GM12874 (cell line): ENCODE measurements at regions not wholly inside any gene's neighbourhood (a gene's known extent, or its start where the extent isn't known, plus 50 kb on each side); places are given as distances from the start of the nearest gene placed in this dataset.
A peak's percentile ranks its signal among the peaks of the same experiment; 100 is the strongest.

Experiments used
- CTCF ChIP-seq: IDR thresholded peaks from 2 replicates; pipeline ENCODE4 v1.5.1; 2011; ENCODE audit warnings: low read depth, mild to moderate bottlenecking, control low read depth, low read length, moderate library complexity; ENCODE audit not compliant: insufficient read depth

GRCh38 chr2:15745350-15745749, 153.7 kb downstream of the DDX1 start:
- TF ChIP-seq CTCF: no peak

- TF ChIP-seq CTCF: no peak
Observed at GRCh38 chr2:15745907-15746702, 154.4 kb downstream of the DDX1 start.

GRCh38 chr2:15746703-15747550, 155.3 kb downstream of the DDX1 start:
- no peak for TF ChIP-seq CTCF

DNA sequence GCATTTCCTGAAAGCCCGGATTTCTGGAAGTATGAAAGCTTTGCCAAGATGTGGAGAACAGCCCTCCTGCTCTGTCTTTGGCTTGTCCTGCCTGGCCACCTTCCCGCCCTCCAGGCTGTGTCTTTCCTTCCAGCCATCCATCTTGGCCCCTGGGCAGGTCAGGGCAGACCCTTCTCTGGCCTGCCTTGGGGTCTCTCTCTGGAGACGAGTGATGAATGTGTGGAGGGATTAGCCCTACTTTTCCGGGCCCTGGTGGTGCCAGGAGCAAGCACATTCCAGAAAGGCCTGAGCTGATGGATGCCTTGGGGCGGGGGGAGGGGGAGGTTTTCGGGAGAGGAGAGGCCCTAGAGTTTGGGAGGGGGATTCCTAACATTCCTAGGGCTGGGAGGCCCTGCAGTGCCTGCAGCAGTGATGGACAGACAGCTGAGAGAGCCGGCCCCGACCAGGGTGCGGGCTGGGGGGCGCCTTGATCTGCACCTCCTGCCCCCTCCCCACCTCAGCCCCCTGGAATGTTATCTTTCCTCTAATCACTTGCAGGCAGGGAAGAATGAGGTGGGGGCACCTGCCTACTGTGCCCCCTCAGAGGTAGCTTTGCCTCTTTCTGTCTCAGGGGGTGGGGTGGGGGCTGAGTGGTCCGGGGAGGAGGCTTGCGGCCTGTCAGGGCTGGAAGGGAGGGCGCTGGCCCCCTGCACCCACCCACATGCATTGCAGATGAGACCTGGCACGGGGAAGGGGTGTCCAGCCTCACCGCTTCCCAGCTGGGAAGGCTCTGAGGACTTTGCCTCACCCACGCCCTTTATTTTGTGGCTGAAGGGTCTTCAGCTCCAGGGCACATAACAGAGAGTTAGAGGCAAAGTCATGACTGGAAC, 156.2 kb downstream of the DDX1 start:
- no peak for TF ChIP-seq CTCF

DNA sequence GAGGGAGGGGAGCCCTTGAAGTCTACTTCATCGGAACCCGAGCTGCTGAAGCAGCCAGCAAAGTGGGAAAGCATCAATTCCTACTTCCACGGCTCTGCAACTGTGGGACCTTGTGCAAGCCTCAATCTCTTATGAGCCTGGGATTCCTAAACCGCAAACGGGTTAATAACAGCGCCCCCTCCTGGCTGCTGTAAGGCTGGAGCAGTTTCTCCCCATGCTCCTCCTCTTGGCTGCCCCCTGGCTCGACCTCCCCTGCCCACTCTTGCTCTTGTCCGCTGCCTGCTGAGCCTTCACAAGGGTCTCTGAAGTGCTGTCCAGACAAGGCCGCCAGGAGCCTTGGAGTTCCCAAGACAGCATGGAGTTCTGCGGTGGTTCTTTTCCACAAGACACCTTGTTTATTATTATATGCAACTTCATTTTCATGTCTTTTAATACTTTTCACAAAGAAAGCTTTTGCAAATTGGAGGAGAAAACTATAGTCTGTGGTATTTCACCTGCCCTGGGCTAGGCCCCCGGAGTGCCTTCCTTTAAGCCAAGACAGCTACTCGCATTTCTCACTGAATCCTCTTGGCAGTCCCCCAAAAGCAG, 157.2 kb downstream of the DDX1 start:
- TF ChIP-seq CTCF: peak; percentile 66

DNA sequence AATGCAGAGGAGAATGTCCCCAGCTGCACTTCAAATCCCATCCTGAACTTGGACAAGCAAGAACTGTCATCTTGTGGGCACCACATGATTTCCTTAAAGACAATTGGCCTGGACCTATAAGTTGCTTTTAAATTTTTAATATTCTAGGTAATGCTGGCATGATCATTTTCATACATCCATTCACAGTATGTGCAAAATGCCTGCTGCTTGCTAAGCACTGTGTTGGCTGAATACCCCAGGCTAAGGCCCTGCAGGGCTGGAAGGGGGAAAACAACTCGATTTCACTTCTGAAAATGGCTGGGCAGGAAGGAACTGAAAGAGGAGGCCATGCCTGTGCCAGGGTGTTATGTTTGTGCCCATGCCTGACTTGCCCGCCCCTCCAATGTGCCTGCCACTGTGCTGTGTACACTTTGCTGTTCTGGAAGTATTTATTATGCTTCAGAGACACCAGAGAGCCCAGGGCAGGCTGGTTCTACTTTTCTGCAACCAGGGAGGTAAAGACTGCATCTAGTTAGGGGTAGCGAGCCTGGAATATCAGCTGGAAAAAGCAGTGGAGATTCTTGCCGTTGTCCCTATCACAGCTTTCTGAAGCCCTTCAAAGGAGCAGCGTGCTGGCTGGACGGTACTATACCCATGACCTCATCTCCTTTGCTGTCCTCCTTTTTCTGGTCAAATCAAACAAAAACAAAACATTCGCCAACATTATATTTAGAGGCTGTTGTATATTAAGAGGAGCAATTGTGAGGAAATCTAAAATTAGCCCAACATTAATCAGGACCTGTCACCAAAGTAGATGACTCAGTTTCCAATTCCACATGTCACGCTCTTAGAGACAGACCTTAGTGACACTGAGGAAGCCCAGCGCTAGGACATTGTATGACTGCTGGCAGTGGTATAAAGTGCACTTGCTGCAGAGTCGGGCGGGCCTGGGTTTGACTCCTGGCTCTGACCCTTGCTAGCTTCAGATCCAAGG, 158.1 kb downstream of the DDX1 start:
- TF ChIP-seq CTCF: no peak
